B cell (primary cell): ENCODE measurements at regions not wholly inside any gene's neighbourhood (a gene's known extent, or its start where the extent isn't known, plus 50 kb on each side); places are given as distances from the start of the nearest gene placed in this dataset.

Experiments
- ATAC-seq: fragments of 200-7000 bp; cut with Tn5 transposase; one replicate; pipeline ENCODE4 v1.10.0; 2021; ENCODE audit warnings: low read depth, mild to moderate bottlenecking, moderate number of reproducible peaks, moderate library complexity
- CTCF ChIA-PET: fragments of 350-600 bp; sonication (Branson Sonifier 250); formaldehyde crosslinking; loops from one replicate; lab custom pipeline; 2021; ENCODE audit warnings: antibody characterized with exemption, inconsistent platforms; lab: Charles Lee
- POLR2A ChIA-PET: fragments of 350-600 bp; sonication (Branson Sonifier 250); formaldehyde crosslinking; loops from one replicate; lab custom pipeline; 2021; ENCODE audit warnings: antibody characterized with exemption; lab: Charles Lee
- DNase-seq: peaks from one replicate; pipeline ENCODE4 v3.0.0; 2013
- H2AFZ ChIP-seq: 2 replicates; pipeline ENCODE4 v1.6.1; 2012; ENCODE audit warnings: mild to moderate bottlenecking, low read depth, low read length; ENCODE audit not compliant: insufficient read depth, poor library complexity, severe bottlenecking
- H3K27ac ChIP-seq, 2 donors: 1 replicate in 1 of 2; 2 replicates in 1 of 2; pipeline ENCODE4 v1.5.1; 2012 to 2013; ENCODE audit warnings: low read length in 2 of 2, mild to moderate bottlenecking in 2 of 2, moderate library complexity in 1 of 2
- H3K27me3 ChIP-seq, 4 experiments: fragments of 200-600 bp in 1 of 4; sonication (generic) in 1 of 4; replicated peaks in 1 of 4; 1 replicate in 2 of 4; 2 replicates in 2 of 4; pipeline versions ENCODE4 v1.6.1 to v1.7.0; 2013 to 2016; ENCODE audit warnings: low read length in 3 of 4, mild to moderate bottlenecking in 2 of 4, mixed read lengths in 1 of 4, moderate library complexity in 1 of 4; ENCODE audit not compliant: insufficient read depth in 4 of 4, control insufficient read depth in 3 of 4; ENCODE audit errors: control extremely low read depth in 1 of 4
- H3K36me3 ChIP-seq, 2 experiments: replicated peaks in 1 of 2; 1 replicate in 1 of 2; 2 replicates in 1 of 2; pipeline versions ENCODE4 v1.6.1 to v1.7.1; 2013; ENCODE audit warnings: low read length in 1 of 2; ENCODE audit not compliant: insufficient read depth in 2 of 2, control insufficient read depth in 1 of 2; ENCODE audit errors: control extremely low read depth in 1 of 2, extremely low read depth in 1 of 2
- H3K4me1 ChIP-seq, 2 donors: fragments of 200-600 bp in 1 of 2; sonication (generic) in 1 of 2; 1 replicate in 1 of 2; 2 replicates in 1 of 2; pipeline versions ENCODE4 v1.5.1 to v1.6.1; 2013 to 2017; ENCODE audit warnings: low read length in 2 of 2; ENCODE audit not compliant: control insufficient read depth in 2 of 2, insufficient read depth in 2 of 2
- H3K4me2 ChIP-seq: replicated peaks from 2 replicates; pipeline ENCODE3; 2012; ENCODE audit warnings: mild to moderate bottlenecking, low read depth, low read length; ENCODE audit not compliant: poor library complexity, severe bottlenecking
- H3K4me3 ChIP-seq, 5 experiments: fragments of 200-600 bp in 1 of 5; sonication (generic) in 1 of 5; 1 replicate in 3 of 5; 2 replicates in 2 of 5; pipeline versions ENCODE4 v1.5.1 to v1.7.0; 2011 to 2016; ENCODE audit warnings: low read length in 4 of 5, mild to moderate bottlenecking in 4 of 5, low read depth in 2 of 5, control low read depth in 1 of 5, moderate library complexity in 1 of 5; ENCODE audit not compliant: insufficient read depth in 1 of 5; ENCODE audit errors: control extremely low read depth in 1 of 5, extremely low read depth in 1 of 5
- H3K79me2 ChIP-seq: fragments of 200-600 bp; sonication (generic); one replicate; pipeline ENCODE4 v1.6.0; 2016; ENCODE audit warnings: low read length; ENCODE audit not compliant: control insufficient read depth, insufficient read depth
- H3K9ac ChIP-seq: fragments of 200-600 bp; sonication (generic); 2 replicates; pipeline ENCODE4 v1.6.1; 2017; ENCODE audit warnings: mild to moderate bottlenecking, low read length, moderate library complexity
- H3K9me3 ChIP-seq, 3 donors: one replicate each; pipeline versions ENCODE4 v1.6.1 to v1.7.1; 2013; ENCODE audit warnings: low read length in 2 of 3; ENCODE audit not compliant: control insufficient read depth in 2 of 3, insufficient read depth in 1 of 3; ENCODE audit errors: control extremely low read depth in 1 of 3
- H4K20me1 ChIP-seq: 2 replicates; pipeline ENCODE4 v1.6.0; 2012; ENCODE audit warnings: mild to moderate bottlenecking, low read length; ENCODE audit not compliant: insufficient read depth, control insufficient read depth, poor library complexity, severe bottlenecking
- H3K27ac Mint-ChIP-seq: one replicate; pipeline ENCODE4 v1.8.0; 2021; ENCODE audit warnings: mixed read lengths
- H3K27me3 Mint-ChIP-seq: one replicate; pipeline ENCODE4 v1.8.0; 2021; ENCODE audit warnings: mixed read lengths
- H3K4me1 Mint-ChIP-seq: one replicate; pipeline ENCODE4 v1.8.0; 2021; ENCODE audit warnings: mixed read lengths
- H3K4me3 Mint-ChIP-seq: one replicate; pipeline ENCODE4 v1.8.0; 2021; ENCODE audit warnings: mixed read lengths
- H3K9me3 Mint-ChIP-seq: one replicate; pipeline ENCODE4 v1.8.0; 2022; ENCODE audit warnings: mixed read lengths; ENCODE audit not compliant: insufficient read depth
- EZH2 ChIP-seq: IDR thresholded peaks from 2 replicates; pipeline ENCODE4 v1.6.1; 2012; ENCODE audit warnings: borderline replicate concordance, low read depth, mild to moderate bottlenecking, moderate library complexity, low read length; ENCODE audit not compliant: insufficient read depth, poor library complexity, severe bottlenecking
- WGBS: methylation state at CpG from one replicate; pipeline ENCODE4 v1.1.5; 2013; ENCODE audit warnings: missing lambda C conversion rate; ENCODE audit not compliant: insufficient coverage; 5-methylcytosine and 5-hydroxymethylcytosine counted together
- intact Hi-C: fragments of 100-400 bp; cut with micrococcal nuclease; formaldehyde crosslinking; loops from one replicate; pipeline ENCODE4 v1.10.0; 2022
- TF ChIP-seq, protein P1 (sequence below): fragments of 200-600 bp; IDR thresholded peaks from one replicate; pipeline ENCODE4 v1.8.0; 2022; ENCODE audit warnings: antibody characterized with exemption, mild to moderate bottlenecking

DNA sequence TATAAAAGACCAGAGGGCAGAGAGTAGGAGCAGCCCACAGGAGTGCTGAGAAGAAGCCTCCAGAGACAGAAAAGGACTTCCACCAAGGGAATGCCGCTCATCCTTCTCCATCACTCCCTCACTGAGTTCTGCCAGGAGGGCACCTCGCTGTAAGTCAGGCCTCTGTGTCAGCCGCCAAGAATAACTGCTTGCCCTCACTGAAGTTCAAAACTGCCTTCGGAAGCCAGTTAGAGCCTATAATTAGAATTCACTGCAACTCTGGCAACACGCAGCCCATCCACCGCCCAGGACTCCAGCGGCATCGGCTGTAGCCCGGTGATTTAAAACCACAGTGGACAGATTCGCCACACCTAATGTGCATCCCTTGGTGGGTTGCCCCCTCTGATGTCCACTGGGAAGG is 281.8 kb upstream of the ZNF507 start:
- peaks cover 2% of the 10 kb centered on the region for H3K9me3 Mint-ChIP-seq
- H3K27ac Mint-ChIP-seq, result no peak overlapping the region
- H3K4me1 Mint-ChIP-seq, result no peaks in the 10 kb centered on the region

DNA sequence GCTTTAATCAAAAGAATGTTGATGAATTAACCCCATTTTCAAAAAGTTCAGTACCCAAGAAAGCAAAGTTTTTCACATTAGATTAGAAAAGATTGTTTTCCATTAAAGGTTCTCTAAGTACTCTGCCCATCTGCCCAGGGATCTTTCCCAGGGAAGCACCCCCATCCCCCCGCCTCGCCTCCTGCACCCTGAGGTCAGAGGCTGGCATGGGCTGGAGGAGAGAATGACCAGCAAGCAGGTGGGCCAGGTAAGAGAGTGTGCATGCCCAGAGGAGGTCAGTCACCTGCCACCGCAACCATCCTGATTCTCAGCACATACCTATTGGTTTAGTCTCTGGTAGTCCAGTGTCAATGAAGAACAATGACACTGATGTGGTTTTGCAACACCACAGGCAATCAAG is 279.4 kb upstream of the ZNF507 start:
- Mint-ChIP-seq H3K9me3 (peaks cover 2% of the 10 kb centered on the region), H3K27me3 (no peaks in the 10 kb centered on the region), H3K27ac (no peak overlapping the region), H3K4me1 (no peaks in the 10 kb centered on the region), H3K4me3 (no peak overlapping the region)
- H3K9me3 ChIP-seq, result peaks cover 0 to 26% (median 0%) of the 10 kb centered on the region in 3 donors
- ChIA-PET POLR2A (no interaction called here), CTCF (no interaction called here)
- ATAC-seq (no peak), DNase-seq (no peak)
- no peaks in the 10 kb centered on the region for H3K27me3 ChIP-seq
- no peaks in the 10 kb centered on the region for H3K4me1 ChIP-seq
- no peak overlapping the region for H3K4me3 ChIP-seq
- no peak overlapping the region for H3K4me2 ChIP-seq
- no peaks in the 10 kb centered on the region for H3K79me2 ChIP-seq
- intact Hi-C loops, result no loop called here
- H3K36me3 ChIP-seq, result no peaks in the 10 kb centered on the region
- TF ChIP-seq, protein P1, sequence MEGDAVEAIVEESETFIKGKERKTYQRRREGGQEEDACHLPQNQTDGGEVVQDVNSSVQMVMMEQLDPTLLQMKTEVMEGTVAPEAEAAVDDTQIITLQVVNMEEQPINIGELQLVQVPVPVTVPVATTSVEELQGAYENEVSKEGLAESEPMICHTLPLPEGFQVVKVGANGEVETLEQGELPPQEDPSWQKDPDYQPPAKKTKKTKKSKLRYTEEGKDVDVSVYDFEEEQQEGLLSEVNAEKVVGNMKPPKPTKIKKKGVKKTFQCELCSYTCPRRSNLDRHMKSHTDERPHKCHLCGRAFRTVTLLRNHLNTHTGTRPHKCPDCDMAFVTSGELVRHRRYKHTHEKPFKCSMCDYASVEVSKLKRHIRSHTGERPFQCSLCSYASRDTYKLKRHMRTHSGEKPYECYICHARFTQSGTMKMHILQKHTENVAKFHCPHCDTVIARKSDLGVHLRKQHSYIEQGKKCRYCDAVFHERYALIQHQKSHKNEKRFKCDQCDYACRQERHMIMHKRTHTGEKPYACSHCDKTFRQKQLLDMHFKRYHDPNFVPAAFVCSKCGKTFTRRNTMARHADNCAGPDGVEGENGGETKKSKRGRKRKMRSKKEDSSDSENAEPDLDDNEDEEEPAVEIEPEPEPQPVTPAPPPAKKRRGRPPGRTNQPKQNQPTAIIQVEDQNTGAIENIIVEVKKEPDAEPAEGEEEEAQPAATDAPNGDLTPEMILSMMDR, result no peak
- no peak for TF ChIP-seq EZH2
- H4K20me1 ChIP-seq, result no peaks in the 10 kb centered on the region
- H3K9ac ChIP-seq, result no peak overlapping the region
- 89% methylated on average over 1 of the region's 3 CpGs for WGBS
- H2AFZ ChIP-seq, result no peak overlapping the region
- no peak overlapping the region for H3K27ac ChIP-seq

More for the DNA sequence above, 281.8 kb upstream of the ZNF507 start:
- Histone ChIP-seq H3K27me3 (no peaks in the 10 kb centered on the region), H3K27ac (no peak overlapping the region), H3K4me2 (no peak overlapping the region), H2AFZ (no peak overlapping the region), H3K4me3 (no peak overlapping the region), H3K9ac (no peak overlapping the region), H3K9me3 (peaks cover 0 to 39% (median 0%) of the 10 kb centered on the region in 3 donors), H4K20me1 (no peaks in the 10 kb centered on the region), H3K36me3 (no peaks in the 10 kb centered on the region), H3K79me2 (no peaks in the 10 kb centered on the region), H3K4me1 (no peaks in the 10 kb centered on the region)
- Mint-ChIP-seq H3K4me3 (no peak overlapping the region), H3K27me3 (no peaks in the 10 kb centered on the region)
- DNase-seq, result no peak
- ChIA-PET CTCF (no interaction called here), POLR2A (no interaction called here)
- intact Hi-C loops, result no loop called here
- ATAC-seq, result no peak
- WGBS, result 96% methylated on average over 10 of the region's 10 CpGs
- TF ChIP-seq, protein P1, result no peak
- no peak for TF ChIP-seq EZH2
